Esophagus muscularis mucosa (tissue), 3 donors: ENCODE measurements at regions not wholly inside any gene's neighbourhood (a gene's known extent, or its start where the extent isn't known, plus 50 kb on each side); places are given as distances from the start of the nearest gene placed in this dataset.

Experiments used
- POLR2A ChIP-seq: fragments of 450-650 bp; IDR thresholded peaks from one replicate; pipeline ENCODE4 v1.6.1; 2017; ENCODE audit warnings: antibody characterized with exemption, moderate library complexity, mild to moderate bottlenecking, low read depth
- TF ChIP-seq, protein P1 (sequence below), 3 experiments: fragments of 200-600 bp in 2 of 3; fragments of 450-650 bp in 1 of 3; sonication (generic) in 2 of 3; IDR thresholded peaks; one replicate each; pipeline ENCODE4 v1.5.1; 2017 to 2019; ENCODE audit warnings: antibody characterized with exemption in 3 of 3, mild to moderate bottlenecking in 2 of 3, moderate library complexity in 1 of 3

DNA sequence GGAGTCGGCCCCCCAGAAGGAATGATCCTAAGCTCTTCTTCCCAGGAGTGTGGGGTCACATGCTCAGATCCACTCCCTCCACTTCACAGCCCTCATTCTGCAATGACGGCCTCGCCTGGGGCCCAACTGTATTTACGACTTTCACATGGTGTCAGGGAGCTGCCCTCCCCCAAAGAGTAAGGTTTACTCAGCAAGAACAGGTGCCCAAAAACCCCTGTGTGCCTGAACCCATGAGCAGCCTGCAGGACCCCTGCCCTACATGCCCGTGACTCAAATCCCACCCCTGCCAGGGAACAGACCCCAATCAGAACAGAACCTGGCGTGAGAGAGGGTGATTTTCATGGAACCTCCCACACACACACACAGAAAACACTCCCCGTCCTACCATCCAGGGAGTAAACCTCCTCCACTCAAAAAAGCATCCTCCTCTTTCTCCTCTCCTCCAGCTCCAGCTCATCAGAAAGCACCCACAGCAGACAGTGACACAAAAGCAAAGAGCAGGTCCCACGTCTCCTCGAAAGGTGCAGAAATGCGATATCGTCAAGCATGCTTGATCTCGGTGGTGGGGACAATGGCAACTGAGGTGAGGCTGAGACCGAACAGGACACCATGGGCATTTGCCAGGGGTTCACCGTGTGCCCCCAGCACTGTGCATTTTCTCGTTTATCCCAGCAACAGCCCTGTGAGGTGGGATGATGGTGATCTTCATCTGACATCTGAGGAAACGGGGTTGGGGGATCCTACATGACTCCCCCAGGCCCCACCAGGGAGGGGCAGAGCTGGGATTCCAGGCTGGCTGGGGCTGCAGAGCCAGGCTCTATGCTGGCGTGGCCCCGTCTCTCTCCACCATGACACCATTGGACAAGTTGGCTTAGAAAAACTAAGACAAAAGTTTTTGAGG is 397.9 kb downstream of the NPHP4 start:
- TF ChIP-seq, protein P1, sequence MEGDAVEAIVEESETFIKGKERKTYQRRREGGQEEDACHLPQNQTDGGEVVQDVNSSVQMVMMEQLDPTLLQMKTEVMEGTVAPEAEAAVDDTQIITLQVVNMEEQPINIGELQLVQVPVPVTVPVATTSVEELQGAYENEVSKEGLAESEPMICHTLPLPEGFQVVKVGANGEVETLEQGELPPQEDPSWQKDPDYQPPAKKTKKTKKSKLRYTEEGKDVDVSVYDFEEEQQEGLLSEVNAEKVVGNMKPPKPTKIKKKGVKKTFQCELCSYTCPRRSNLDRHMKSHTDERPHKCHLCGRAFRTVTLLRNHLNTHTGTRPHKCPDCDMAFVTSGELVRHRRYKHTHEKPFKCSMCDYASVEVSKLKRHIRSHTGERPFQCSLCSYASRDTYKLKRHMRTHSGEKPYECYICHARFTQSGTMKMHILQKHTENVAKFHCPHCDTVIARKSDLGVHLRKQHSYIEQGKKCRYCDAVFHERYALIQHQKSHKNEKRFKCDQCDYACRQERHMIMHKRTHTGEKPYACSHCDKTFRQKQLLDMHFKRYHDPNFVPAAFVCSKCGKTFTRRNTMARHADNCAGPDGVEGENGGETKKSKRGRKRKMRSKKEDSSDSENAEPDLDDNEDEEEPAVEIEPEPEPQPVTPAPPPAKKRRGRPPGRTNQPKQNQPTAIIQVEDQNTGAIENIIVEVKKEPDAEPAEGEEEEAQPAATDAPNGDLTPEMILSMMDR (IDR thresholded peaks at IDR 0.05) = no peak
- TF ChIP-seq POLR2A = no peak
